ENCODE measurements at regions not wholly inside any gene's neighbourhood (a gene's known extent, or its start where the extent isn't known, plus 50 kb on each side); places are given as distances from the start of the nearest gene placed in this dataset.

GRCh38 chr1:8136766-8137165 is 110.7 kb upstream of the ERRFI1 start:
- Histone ChIP-seq H3K4me3 (ENCODE audit: low read depth, low read length) (no peak overlapping the region), H3K36me3 (ENCODE audit: control insufficient read depth, insufficient read depth, low read length) (no peaks in the 10 kb centered on the region), H3K27me3 (ENCODE audit: control insufficient read depth, insufficient read depth, low read length) (no peaks in the 10 kb centered on the region)
- no peak for DNase-seq (ENCODE audit: low read depth)
- TF ChIP-seq CTCF (IDR thresholded peaks at IDR 0.05; ENCODE audit: insufficient read depth, low read length, severe bottlenecking): no peak
- FAIRE-seq: no peak

- no peak for TF ChIP-seq CTCF (IDR thresholded peaks at IDR 0.05; ENCODE audit: insufficient read depth, low read length, severe bottlenecking)
- Histone ChIP-seq H3K36me3 (ENCODE audit: control insufficient read depth, insufficient read depth, low read length) (no peaks in the 10 kb centered on the region), H3K4me3 (ENCODE audit: low read depth, low read length) (no peak overlapping the region), H3K27me3 (ENCODE audit: control insufficient read depth, insufficient read depth, low read length) (no peaks in the 10 kb centered on the region)
- DNase-seq (ENCODE audit: low read depth) (no peak), FAIRE-seq (no peak)
These were observed 109.1 kb upstream of the ERRFI1 start for GRCh38 chr1:8135250-8135649.

GRCh38 chr1:8134546-8135235 is 108.6 kb upstream of the ERRFI1 start:
- no peak for DNase-seq (ENCODE audit: low read depth)
- FAIRE-seq: no peak
- Histone ChIP-seq H3K4me3 (ENCODE audit: low read depth, low read length) (no peak overlapping the region), H3K36me3 (ENCODE audit: control insufficient read depth, insufficient read depth, low read length) (no peaks in the 10 kb centered on the region), H3K27me3 (ENCODE audit: control insufficient read depth, insufficient read depth, low read length) (no peaks in the 10 kb centered on the region)
- no peak for TF ChIP-seq CTCF (IDR thresholded peaks at IDR 0.05; ENCODE audit: insufficient read depth, low read length, severe bottlenecking)

- peak; percentile 95 for DNase-seq (ENCODE audit: low read depth)
- Histone ChIP-seq H3K36me3 (ENCODE audit: control insufficient read depth, insufficient read depth, low read length) (no peaks in the 10 kb centered on the region), H3K27me3 (ENCODE audit: control insufficient read depth, insufficient read depth, low read length) (no peaks in the 10 kb centered on the region), H3K4me3 (ENCODE audit: low read depth, low read length) (no peak overlapping the region)
- TF ChIP-seq CTCF (IDR thresholded peaks at IDR 0.05; ENCODE audit: insufficient read depth, low read length, severe bottlenecking): no peak
- no peak for FAIRE-seq
These were observed 107.7 kb upstream of the ERRFI1 start for GRCh38 chr1:8133657-8134430.

DNA sequence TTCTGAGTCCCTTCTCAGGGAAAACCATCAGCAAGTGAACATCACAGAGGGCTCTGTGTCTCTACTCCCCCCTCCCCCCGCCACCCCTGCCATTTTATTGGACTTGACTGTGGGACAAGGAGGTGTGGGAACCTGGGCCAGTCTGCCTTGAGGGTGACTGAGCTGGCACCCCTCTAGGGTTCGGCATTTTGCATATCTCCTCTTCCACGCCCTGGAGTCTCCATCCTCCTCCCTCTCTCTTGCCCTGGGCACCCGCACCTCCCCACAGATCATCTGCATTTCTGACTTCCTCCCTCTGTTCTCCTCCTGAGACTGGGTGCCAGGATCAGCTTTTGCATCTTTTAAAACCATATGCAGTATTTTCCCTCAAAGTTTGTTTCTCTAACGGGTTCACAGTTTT is 107.1 kb upstream of the ERRFI1 start:
- Histone ChIP-seq H3K36me3 (ENCODE audit: control insufficient read depth, insufficient read depth, low read length) (no peaks in the 10 kb centered on the region), H3K4me3 (ENCODE audit: low read depth, low read length) (no peak overlapping the region), H3K27me3 (ENCODE audit: control insufficient read depth, insufficient read depth, low read length) (no peaks in the 10 kb centered on the region)
- no peak for DNase-seq (ENCODE audit: low read depth)
- TF ChIP-seq CTCF (IDR thresholded peaks at IDR 0.05; ENCODE audit: insufficient read depth, low read length, severe bottlenecking): no peak
- no peak for FAIRE-seq

All from bronchial epithelial cell (primary cell).